ENCODE measurements at regions not wholly inside any gene's neighbourhood (a gene's known extent, or its start where the extent isn't known, plus 50 kb on each side); places are given as distances from the start of the nearest gene placed in this dataset.

- Histone ChIP-seq H3K4me2 (replicated peaks; ENCODE audit: extremely low read depth, low read length, poor library complexity, severe bottlenecking) (no peak overlapping the region), H4K20me1 (ENCODE audit: insufficient read depth, low read length) (no peaks in the 10 kb centered on the region), H3K27ac (ENCODE audit: low read depth in 1 of 2, low read length in 2 of 2) (no peak overlapping the region), H3K79me2 (ENCODE audit: insufficient read depth, low read length) (no peaks in the 10 kb centered on the region), H3K9ac (ENCODE audit: insufficient read depth, low read length, poor library complexity, severe bottlenecking) (no peak overlapping the region), H3K27me3 (ENCODE audit: control insufficient read depth in 2 of 2, insufficient read depth in 2 of 2, low read length in 2 of 2) (no peaks in the 10 kb centered on the region), H3K4me3 (replicated peaks in 1 of 3; ENCODE audit: low read depth in 2 of 3, low read length in 3 of 3) (no peak overlapping the region), H2AFZ (ENCODE audit: insufficient read depth, low read depth, low read length, poor library complexity, severe bottlenecking) (no peak overlapping the region), H3K9me3 (replicated peaks in 1 of 2; ENCODE audit: control insufficient read depth in 1 of 2, insufficient read depth in 1 of 2, low read length in 2 of 2) (peaks cover 4% of the 10 kb centered on the region in 2 donors), H3K4me1 (ENCODE audit: control insufficient read depth in 1 of 2, insufficient read depth in 2 of 2, low read length in 2 of 2) (no peaks in the 10 kb centered on the region), H3K36me3 (replicated peaks in 1 of 2; ENCODE audit: control insufficient read depth in 1 of 2, insufficient read depth in 2 of 2, low read length in 2 of 2) (no peaks in the 10 kb centered on the region)
- H3K4me3 Mint-ChIP-seq: no peak overlapping the region
- H3K27ac Mint-ChIP-seq: no peak overlapping the region
- DNase-seq: no peak
- H3K9me3 Mint-ChIP-seq: peaks cover 3 to 15% (median 9%) of the 10 kb centered on the region in 7 donors
- peaks cover 0 to 3% (median 3%) of the 10 kb centered on the region in 3 donors for H3K27me3 Mint-ChIP-seq (ENCODE audit: low read depth in 3 of 3)
- H3K36me3 Mint-ChIP-seq: no peaks in the 10 kb centered on the region
- WGBS (ENCODE audit: insufficient coverage): 82% methylated on average over 2 of the region's 2 CpGs
- TF ChIP-seq CTCF (IDR thresholded peaks at IDR 0.05): no peak
- intact Hi-C loops (cut with micrococcal nuclease): no loop called here
- H3K4me1 Mint-ChIP-seq: no peaks in the 10 kb centered on the region
Measured at GRCh38 chr9:1208157-1208556, 158.0 kb downstream of the DMRT2 start.

- Histone ChIP-seq H4K20me1 (ENCODE audit: insufficient read depth, low read length) (no peaks in the 10 kb centered on the region), H3K9ac (ENCODE audit: insufficient read depth, low read length, poor library complexity, severe bottlenecking) (no peak overlapping the region), H3K79me2 (ENCODE audit: insufficient read depth, low read length) (no peaks in the 10 kb centered on the region), H3K4me2 (replicated peaks; ENCODE audit: extremely low read depth, low read length, poor library complexity, severe bottlenecking) (no peak overlapping the region), H3K27ac (ENCODE audit: low read depth in 1 of 2, low read length in 2 of 2) (no peak overlapping the region), H2AFZ (ENCODE audit: insufficient read depth, low read depth, low read length, poor library complexity, severe bottlenecking) (no peak overlapping the region), H3K27me3 (ENCODE audit: control insufficient read depth in 2 of 2, insufficient read depth in 2 of 2, low read length in 2 of 2) (no peaks in the 10 kb centered on the region), H3K36me3 (replicated peaks in 1 of 2; ENCODE audit: control insufficient read depth in 1 of 2, insufficient read depth in 2 of 2, low read length in 2 of 2) (no peaks in the 10 kb centered on the region), H3K9me3 (replicated peaks in 1 of 2; ENCODE audit: control insufficient read depth in 1 of 2, insufficient read depth in 1 of 2, low read length in 2 of 2) (peaks cover 4% of the 10 kb centered on the region in 2 donors), H3K4me3 (replicated peaks in 1 of 3; ENCODE audit: low read depth in 2 of 3, low read length in 3 of 3) (no peak overlapping the region), H3K4me1 (ENCODE audit: control insufficient read depth in 1 of 2, insufficient read depth in 2 of 2, low read length in 2 of 2) (no peaks in the 10 kb centered on the region)
- Mint-ChIP-seq H3K4me1 (no peaks in the 10 kb centered on the region), H3K27ac (no peak overlapping the region), H3K4me3 (no peak overlapping the region), H3K27me3 (ENCODE audit: low read depth in 3 of 3) (peaks cover 2 to 3% (median 3%) of the 10 kb centered on the region in 3 donors), H3K36me3 (no peaks in the 10 kb centered on the region), H3K9me3 (peaks cover 3 to 12% (median 6%) of the 10 kb centered on the region in 7 donors)
- no peak for DNase-seq
- TF ChIP-seq CTCF (IDR thresholded peaks at IDR 0.05): no peak
- intact Hi-C loops (cut with micrococcal nuclease): no loop called here
- 71% methylated on average over 1 of the region's 3 CpGs for WGBS (ENCODE audit: insufficient coverage)
Measured at GRCh38 chr9:1210954-1211353, 160.8 kb downstream of the DMRT2 start.

Measured in CD14-positive monocyte (primary cell).